GM12872 (cell line): ENCODE measurements at regions not wholly inside any gene's neighbourhood (a gene's known extent, or its start where the extent isn't known, plus 50 kb on each side); places are given as distances from the start of the nearest gene placed in this dataset.

Experiments
- CTCF ChIP-seq: IDR thresholded peaks from 3 replicates; pipeline ENCODE4 v1.5.1; 2011; ENCODE audit warnings: low read depth, mild to moderate bottlenecking, low read length, moderate library complexity; ENCODE audit not compliant: insufficient read depth

- TF ChIP-seq CTCF = no peak
Observed at GRCh38 chr1:239963856-239964255, 127.8 kb upstream of the FMN2 start.

DNA sequence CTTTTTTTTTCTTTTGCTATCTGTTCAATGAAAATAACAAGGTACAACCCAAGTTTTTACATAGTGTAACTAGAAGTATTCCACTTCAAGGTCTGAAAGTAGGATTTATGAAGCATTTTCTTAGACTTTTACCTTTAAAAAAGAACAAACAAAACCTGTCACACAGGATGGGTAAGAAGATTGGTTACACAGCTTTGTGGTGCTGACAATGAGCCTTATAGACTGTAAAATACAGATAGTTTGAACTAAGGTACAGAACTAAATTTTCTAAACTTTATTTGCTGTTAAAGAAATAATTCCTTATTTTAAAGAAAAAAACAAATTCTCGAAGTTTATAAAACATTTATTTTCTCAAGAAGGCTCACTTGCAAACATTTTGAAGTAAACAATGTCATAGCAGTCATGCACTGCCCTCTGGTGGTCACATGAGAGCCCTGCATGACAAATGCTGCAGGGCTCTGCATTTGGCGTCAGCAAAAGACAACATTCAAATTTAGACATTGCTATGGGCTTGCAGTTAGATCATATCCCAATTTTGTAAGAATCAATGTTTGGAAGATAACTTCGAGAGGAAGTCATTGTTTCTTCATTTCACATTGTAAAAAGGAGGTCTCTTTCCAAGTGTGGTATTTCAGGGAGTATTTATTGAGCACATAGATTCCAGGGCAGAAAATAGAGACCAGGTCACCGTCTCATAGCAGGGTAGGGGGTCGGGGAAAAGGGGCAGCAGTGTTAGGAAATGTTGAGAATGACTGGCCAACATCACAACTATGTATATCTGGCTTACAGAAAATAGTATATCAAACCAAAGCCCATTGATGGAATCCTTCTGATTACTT lies 115.3 kb upstream of the FMN2 start:
- peak; percentile 86 for TF ChIP-seq CTCF

DNA sequence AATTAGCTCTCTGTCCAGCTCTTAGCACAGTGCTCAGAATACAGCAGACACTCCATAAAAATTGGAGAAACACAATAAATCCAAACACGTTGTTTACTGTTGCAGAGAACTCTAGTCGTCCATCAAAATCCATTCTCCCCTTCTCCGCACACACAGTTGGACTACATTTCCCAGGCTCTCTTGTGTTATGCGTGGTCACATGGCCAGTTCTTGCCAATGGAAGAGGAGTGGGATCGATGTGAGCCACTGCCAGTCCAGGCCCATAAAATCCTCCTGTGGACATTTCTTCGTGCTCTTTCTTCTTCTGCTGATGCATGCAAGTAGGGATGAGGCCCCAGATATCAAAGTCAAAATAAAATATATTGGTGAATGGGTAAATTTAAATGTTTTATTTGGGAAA lies 114.3 kb upstream of the FMN2 start:
- TF ChIP-seq CTCF = no peak

DNA sequence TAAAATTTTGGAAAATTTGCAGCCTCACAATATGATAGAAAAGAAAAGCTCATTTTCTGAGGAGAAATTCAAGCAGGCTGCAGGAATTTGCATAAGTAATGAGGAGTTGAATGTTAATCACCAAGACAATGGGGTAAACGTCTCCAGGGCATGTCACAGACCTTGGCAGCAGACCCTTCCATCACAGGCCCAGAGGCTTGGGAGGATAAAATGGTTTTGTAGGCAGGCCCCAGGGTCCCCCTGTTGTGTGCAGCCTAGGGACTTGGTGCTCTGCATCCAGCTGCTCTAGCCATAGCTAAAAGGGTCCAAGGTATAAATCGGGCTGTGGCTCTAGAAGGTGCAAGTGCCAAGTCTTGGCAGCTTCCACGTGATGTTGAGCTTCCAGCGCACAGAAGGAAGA lies 112.2 kb upstream of the FMN2 start:
- TF ChIP-seq CTCF = no peak

- no peak for TF ChIP-seq CTCF
Observed at GRCh38 chr1:239982762-239983161, 108.9 kb upstream of the FMN2 start.

DNA sequence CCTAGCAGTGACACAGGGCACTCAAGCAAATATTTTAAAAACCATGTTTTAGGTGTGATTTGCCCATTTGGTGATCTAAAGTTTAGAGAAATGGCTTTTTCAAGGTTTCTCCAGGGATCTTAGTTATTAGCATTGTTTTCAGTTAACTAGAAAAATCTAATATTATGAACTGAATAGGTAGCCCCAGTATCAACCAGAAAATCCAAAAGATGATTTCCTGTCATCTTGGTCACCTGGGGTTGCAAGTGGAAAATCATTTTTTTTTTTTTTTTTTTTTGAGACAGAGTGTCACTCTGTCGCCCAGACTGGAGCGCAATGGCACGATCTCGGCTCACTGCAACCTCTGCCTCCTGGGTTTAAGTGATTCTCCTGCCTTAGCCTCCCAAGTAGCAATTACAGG lies 106.6 kb upstream of the FMN2 start:
- TF ChIP-seq CTCF = no peak

DNA sequence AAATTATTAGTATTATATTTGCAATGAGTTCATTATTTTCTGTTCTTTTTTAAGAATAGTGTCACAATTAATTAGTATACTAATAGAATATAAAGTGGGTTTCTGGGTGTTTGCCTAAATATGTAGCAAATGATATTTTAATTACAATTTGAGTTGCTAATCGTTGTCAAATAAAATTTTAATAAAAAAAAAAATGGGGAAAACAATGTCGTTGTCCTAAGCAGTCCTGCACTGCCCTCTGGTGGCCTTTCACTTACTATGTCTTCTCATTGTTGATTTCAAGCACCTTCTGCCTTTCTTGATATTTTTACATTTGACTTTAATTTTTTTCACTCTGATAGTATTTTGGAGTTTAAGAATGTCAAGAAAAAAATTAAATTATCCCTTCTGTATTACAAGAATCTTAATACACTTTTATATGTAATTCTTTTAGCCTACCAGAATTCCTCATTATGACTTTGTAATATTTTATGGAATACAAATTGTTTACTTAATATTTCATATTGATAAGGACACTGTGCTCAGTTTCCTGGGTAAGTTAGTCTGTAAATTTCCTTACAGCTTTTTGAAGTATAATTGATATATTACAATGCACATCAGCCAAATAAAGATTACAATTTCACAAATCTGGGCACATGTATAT lies 104.5 kb upstream of the FMN2 start:
- TF ChIP-seq CTCF = peak; percentile 61
